DND-41 (cell line): ENCODE measurements at regions not wholly inside any gene's neighbourhood (a gene's known extent, or its start where the extent isn't known, plus 50 kb on each side); places are given as distances from the start of the nearest gene placed in this dataset.

ENCODE experiments used
- EZH2 ChIP-seq: IDR thresholded peaks from 3 replicates; pipeline ENCODE4 v1.6.1; 2012; ENCODE audit warnings: borderline replicate concordance, low read depth, mild to moderate bottlenecking, moderate library complexity, low read length, inconsistent platforms; ENCODE audit not compliant: severe bottlenecking
- TF ChIP-seq, protein P1 (sequence below): IDR thresholded peaks from 2 replicates; pipeline ENCODE4 v1.5.1; 2012; ENCODE audit warnings: borderline replicate concordance, low read length, moderate library complexity, mild to moderate bottlenecking; ENCODE audit not compliant: poor library complexity, severe bottlenecking; ENCODE audit errors: extremely low read depth

DNA sequence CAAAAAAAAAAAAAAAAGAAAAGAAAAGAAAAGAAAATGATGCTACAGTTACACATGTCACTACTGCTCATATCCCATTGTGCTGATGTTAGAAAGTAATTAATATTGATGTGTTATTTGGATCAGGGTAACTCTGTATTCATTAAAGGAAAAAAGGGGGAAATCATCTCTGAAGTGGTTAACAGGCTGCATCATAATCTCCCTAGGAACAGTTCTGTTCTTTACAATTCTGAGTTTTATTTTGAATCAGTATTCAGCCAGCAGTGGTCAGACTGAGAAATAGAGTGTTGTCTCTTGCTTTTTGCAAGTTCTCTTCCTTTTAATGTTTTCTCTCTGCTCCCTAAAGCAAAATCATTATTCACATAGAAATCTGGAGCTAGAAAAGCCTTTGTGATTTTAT, 128.6 kb upstream of the CRY1 start:
- TF ChIP-seq, protein P1, sequence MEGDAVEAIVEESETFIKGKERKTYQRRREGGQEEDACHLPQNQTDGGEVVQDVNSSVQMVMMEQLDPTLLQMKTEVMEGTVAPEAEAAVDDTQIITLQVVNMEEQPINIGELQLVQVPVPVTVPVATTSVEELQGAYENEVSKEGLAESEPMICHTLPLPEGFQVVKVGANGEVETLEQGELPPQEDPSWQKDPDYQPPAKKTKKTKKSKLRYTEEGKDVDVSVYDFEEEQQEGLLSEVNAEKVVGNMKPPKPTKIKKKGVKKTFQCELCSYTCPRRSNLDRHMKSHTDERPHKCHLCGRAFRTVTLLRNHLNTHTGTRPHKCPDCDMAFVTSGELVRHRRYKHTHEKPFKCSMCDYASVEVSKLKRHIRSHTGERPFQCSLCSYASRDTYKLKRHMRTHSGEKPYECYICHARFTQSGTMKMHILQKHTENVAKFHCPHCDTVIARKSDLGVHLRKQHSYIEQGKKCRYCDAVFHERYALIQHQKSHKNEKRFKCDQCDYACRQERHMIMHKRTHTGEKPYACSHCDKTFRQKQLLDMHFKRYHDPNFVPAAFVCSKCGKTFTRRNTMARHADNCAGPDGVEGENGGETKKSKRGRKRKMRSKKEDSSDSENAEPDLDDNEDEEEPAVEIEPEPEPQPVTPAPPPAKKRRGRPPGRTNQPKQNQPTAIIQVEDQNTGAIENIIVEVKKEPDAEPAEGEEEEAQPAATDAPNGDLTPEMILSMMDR = no peak
- TF ChIP-seq EZH2 = no peak
